NCI-H2107 treated with DMSO at 0.1 percent for 48 hours (cell line): ENCODE measurements at regions not wholly inside any gene's neighbourhood (a gene's known extent, or its start where the extent isn't known, plus 50 kb on each side); places are given as distances from the start of the nearest gene placed in this dataset.

Experiments used
- DNase-seq: peaks from one replicate; lab custom pipeline; 2025; ENCODE audit not compliant: unreplicated experiment; lab: John Stamatoyannopoulos, UW

DNA sequence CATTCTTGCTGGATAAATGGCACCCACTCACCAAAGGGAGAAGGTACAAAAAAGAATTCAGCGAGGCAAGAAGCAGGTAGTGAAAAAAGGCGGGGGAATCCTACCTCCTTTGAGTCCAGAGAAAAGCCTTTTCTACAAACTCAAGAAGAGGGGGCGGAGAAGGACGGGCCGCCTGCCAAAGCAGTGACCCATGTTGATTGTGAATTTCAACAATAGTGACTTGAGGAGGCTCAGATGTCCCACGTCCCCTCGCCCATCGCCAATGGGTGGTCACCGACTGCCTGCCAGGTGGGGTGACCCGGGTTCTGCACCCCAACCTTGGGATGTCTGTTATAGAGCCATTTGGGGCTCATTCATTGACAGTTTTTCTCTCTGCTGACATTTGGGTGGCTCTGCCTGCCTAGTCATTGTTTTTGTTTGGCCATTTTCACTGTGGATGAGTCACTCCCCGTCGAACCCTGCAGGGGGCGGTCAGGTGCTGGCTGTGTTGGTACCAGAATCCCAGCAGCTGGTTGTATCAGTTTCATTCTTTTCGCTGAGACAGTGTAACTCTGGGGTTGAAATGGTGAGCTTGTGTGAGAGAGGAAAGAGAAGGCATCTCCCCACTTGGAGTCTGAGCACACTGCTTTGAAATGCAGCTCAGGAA is 163.4 kb upstream of the NCAM1 start:
- DNase-seq = peak; percentile 45

DNA sequence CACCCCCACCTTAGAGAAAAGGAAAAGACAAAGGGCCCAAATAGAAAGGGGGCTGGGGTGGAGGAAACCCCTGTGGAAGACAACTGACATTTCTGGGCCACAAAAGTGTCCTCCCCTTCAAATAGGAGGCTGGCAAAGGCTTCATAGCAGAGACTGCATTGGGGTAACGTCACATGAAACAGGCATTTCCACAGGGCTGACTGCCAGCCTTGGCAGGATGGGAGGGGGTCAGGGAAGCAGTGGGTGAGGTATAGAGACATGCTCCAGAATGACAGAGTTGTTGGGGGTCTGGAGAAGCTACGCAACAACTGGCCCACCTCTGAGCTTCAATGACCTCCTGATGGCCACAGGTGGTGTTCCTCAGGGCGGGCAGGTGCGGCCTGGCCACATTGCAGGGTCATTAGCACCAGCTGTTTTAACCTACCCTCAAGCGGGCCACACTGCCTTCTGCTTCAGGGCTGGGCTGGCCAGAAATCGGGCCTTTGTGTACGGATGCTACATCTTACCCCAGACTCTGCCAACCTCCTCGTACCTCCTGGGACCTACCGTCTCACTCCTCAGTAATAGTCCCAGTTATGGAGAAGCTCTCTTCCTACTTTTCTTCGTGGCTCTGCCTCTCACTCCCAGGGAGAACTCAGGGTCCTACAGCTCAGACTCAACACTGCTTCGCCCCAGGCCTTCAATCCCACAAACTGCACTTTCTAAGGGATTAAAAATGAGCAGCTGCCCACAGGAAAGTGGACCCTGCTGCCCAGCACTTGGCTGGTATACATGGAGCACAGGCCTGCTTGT is 160.0 kb upstream of the NCAM1 start:
- DNase-seq = no peak

DNA sequence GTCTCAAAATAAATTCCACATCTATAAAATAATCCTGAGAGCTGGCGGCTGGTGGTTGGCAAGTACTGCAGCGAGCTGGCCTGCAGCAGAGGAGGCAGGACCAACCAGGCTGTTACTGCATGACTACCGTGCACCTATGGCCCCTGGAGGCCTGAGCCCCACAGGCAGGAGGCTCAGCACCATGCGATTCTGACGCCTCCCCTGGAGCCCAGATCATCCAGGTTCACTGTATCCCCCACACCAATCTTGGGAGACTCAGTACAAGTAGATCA is 159.5 kb upstream of the NCAM1 start:
- no peak for DNase-seq

DNA sequence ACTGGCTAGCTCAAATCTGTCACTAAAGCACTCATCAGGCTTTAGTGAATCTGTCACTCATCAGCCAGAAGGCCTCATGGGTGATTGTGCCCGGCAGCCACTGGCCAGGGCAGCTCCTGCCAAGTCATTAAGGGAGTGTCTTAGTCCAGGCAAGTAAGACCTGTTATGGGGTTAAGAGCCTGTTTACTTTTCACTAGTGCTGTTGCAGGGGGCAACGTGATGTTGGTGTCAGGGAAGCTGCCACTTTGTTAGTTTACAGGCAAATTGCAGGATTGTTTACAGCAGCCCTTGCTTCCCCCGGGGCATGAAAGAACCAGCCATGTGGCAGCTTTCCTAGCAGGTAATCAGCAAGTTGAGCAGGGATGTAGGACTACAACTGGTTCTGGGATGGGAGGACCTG is 155.6 kb upstream of the NCAM1 start:
- no peak for DNase-seq

DNA sequence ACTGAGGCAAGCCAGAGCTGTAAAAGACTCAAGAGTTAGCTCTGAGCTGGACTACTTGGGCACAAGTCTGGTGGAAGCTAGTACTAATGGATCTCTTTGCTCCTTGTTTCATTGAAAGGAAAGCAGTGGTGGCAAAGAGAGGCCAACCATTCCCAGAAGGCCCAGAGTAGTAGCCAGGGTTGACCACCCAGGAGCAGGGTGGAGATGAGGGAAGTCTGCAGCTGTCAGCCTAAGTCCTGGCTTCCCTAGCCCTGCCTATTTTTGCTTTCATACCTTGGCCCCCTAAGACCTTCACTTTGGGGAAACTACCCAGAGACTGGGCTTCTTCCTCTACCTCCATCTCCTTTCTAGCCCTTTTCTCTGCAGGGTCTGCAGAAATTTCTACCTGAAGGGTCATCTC is 155.0 kb upstream of the NCAM1 start:
- no peak for DNase-seq

DNA sequence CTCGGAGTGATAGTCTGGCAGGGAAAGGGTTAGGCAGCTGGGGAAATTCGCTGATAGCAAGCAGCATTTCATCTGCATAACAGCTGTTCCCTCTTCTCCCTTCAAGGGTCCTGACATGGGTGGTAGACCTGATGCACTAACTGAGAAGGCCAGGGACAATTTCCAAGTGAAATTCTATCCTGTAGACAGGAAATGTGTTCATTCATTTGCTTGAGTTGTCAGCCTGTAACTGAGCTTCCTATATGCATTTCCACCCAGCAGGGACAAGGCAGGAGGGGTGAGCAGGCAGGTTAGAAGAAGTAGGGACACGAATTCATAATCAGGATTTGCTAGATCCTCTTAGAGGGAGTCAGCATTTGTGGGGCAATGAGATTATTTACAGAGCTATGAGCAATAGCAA is 154.3 kb upstream of the NCAM1 start:
- DNase-seq = peak; percentile 80

DNA sequence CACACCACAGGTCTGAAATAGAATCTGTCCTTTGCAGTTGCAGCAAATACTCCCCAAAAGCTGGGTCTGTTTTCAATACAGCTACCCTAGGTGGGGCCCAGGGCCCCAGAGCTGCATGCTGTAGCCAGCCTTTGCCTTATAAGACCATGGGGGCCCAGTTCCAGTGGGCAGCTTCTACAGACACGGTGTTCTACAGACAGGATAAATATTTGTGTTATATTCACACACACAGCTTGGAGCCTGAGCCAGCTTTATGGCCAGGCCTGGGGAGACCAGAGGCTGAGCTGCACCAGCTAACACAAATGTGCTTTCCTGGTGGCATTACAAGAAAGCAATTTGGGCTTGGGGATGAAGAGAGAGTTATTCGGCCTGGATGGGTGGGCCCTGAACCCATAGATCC is 151.8 kb upstream of the NCAM1 start:
- no peak for DNase-seq

DNA sequence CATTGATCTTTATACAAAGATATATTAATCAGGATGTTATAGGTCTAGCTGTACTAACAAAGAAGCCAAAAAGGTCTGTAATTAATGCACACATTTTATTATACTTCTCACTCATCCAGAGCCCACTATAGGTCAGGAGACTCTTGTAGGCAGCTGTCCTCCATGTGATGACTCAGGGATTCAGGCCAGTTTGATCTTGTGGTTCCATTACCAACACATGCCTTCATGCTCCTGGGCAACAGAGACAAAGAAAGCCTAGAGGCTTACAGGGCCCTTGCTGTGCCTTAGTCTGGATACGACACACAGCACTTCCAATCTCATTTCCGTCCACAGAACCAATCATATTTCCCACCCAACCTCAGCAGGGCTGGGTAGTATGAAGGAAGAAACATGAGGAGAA is 150.3 kb upstream of the NCAM1 start:
- no peak for DNase-seq

DNA sequence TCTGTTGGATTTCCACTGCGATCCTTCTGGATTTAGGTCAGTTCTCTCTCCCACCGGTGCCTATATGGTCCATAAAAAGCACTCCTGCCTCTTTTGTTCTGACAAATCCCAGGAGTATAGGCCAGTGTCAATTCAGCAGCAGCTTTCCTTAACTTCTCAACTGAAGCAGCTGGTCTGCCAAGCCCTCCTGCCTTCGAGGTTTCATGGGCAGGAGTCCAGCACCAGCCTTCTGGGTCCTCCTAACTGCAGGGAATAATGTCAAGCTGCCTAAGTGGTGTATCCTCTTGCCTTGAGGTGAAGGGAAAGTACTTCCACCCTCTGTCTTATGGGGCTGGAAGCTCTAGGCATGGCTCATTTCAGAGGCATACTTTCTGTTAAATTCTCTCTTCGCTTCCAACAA is 149.4 kb upstream of the NCAM1 start:
- no peak for DNase-seq

DNA sequence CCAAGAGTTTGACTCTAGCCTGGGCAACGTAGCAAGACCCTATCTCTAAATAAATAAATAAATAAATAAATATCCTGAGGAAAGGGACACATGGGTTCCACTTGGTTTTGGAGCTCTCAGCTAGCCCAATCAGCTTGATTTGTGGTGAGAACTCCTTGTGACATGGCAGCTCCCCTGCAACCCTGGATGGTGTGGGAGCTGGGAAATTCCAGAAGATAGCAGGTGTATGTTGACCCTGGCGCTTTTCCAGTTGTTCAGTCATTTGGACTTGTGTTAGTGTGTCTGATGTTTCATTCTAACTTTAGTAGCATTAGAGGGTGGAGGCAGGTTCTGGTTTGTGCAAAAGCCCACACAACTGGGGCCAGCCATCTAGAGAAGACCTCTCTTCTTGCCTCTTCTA is 148.5 kb upstream of the NCAM1 start:
- no peak for DNase-seq

DNA sequence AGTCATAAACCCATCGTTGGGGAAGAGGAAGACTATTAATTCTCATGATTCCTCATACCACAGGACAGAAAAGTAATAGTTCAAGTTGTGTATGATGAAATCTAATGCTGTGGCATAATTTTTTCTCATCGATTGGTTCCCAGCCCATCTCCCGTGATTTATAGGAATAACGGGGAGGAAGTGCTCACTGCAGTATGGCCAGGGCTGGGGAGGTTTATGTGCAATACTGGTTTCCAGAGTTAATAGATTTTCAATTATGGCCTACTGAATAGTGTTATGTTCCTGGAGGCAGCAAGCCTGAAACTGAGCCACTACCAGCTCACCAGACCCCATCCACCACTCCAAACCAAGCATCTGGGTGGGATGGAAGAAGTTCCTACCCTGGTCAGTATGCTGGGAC is 147.1 kb upstream of the NCAM1 start:
- DNase-seq = no peak

DNA sequence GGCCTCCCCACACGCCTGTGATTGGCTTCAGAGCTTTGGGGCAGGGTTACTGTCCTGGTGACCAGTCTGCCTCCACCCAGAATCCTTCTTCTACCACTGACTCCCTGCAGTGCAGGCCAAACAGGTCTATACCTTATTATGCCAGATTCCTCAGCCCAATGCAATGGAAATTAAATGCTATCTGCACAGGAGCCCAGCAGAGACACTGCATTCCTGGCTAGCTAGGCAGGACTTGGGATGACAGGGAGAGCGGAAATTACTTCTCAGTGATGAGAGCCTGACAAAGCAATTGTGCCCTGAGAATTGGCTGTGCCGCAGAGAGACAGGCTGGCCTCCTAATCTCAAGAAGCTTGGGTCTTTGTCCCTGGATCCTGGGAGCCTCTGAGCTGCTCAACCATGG is 143.8 kb upstream of the NCAM1 start:
- no peak for DNase-seq

DNA sequence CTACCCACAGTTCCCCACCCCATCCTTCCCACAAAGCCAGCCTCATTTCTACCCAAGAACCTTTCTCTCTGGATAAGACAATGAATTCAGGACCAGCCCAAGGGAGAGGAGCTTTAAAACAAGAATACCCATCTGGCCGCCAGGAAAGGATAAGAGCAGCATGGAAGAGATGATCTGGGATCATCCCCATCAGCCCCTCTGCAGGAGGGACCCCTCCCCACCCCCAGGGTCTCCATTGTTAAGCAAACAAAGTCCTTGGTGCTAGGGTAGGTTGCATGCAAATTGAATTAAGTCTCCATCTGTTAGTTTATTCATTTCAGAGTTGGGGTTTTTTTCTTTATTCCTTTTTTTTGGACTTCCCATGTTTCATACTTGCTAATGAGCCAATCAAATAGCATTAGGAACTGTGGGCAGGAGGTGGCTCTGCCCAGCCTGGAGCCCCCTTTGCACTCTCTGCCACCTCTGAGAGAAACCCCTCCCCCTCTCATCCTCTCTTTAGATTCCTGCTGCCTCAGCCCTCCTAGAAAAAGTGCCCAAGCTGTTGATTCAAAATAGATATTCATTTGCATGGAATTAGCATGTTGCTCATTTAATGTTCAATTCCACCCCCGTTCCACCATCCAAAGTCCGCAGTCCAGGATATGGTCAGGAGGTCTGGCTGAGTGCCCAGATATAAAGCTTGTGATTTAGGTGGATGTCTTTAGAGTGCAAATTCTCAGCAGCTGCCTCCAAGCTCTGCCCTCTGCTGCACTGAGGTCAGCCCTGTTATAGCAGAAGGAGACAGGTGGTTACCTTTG is 138.5 kb upstream of the NCAM1 start:
- no peak for DNase-seq

DNA sequence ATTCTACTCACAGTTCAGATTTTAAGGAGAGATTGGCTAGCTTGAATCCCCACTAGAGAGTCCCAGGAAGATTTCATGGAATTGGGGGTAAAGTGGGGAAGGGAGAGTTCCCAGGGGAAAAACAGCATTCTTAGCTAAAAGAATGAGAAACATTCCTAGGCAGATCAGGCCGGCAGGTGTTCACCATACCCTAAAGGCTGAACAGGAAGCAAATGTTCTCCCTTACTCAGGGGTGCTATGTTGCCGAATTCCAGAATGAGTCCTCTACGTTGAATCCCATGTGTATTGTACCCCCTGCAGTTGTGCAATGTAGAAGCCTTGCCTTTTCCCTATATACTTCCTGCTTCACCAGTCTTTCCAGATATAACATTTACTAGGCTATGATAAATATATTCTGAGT is 135.2 kb upstream of the NCAM1 start:
- no peak for DNase-seq

DNA sequence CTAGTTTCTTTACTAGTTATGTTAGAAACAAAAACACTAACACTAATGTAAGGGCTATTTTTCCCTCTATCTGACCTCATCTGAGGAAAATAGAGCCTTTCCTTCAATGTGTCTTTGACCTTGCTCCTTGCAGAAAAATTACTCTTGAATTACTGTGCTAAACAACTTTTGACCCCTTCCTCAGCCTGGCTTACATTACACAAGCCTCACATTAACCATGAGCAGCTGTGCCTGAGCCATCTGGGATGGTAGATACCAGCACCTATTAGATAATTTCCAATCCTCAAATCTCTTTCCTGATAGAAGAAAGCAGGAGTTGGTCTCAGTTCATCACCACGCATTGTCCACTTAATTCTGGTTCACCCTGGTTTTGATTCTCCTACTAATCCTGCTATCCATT is 134.4 kb upstream of the NCAM1 start:
- no peak for DNase-seq

DNA sequence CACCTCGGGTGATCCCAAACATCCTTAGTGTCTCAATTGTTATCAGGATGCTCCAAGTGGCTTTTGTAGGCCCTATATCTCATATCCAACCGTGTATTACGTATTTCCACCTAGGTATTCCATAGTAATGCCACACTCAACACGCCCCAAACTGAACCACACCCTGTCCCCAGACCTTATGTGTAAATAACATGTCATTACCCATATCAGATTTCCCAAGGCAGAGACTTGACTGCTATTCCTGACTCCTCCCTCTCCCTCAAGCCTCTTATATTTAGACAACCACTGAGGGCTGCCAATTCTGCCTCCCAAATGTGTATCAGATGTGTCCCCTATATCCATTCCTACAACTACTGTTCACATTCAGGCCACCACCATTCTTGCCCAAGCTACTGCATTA is 132.8 kb upstream of the NCAM1 start:
- no peak for DNase-seq

DNA sequence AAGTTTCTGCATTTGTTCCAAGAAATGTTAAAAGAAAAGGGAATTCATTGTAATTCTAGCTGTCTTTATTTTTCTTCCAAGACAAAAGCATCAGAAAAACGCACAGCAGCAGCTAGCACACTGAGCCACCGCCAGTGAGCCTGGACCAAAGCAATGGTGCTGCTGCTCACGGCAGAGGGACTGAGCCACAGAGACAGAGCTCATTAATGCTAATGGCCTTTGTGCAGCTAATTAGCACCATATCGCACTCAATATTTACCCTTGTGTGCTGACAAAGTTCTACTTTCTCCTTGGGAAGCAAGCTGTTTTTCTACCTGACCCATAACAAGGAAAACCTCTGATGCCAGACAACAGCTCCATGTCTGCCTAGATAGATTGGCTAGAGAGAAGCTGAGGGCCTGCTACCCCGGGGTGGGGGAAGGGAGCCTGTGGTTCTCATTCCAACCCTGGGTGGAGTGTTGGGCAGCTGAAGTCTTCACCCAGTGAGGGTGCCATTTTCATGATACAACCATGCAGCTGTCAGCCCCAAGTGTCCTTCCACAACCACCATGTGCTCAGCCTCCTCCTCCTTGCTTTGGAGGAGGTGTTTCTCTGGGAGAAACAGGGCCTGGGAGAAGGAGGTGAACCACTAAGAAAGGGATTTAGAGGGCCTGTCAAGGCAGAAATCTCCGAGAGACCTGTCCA is 131.1 kb upstream of the NCAM1 start:
- DNase-seq = no peak

DNA sequence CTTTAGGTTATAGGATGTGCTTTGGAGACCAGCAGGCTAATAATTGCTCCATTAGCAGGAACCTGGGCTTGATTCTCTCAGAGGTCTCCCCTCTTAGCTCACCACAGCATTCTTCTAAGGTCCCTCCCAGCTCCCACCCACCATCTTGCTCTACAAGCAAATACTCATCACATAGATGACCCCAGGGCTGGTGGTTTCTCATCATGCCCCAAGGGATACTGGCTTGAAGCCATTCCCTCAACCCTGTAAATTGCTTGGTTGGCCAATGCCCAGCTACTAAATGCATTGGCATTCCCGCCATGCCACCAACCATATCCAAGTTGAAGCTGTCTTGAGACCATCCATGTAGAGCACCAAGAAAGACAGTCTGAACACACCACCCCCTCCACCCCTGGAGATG is 130.2 kb upstream of the NCAM1 start:
- DNase-seq = no peak

DNA sequence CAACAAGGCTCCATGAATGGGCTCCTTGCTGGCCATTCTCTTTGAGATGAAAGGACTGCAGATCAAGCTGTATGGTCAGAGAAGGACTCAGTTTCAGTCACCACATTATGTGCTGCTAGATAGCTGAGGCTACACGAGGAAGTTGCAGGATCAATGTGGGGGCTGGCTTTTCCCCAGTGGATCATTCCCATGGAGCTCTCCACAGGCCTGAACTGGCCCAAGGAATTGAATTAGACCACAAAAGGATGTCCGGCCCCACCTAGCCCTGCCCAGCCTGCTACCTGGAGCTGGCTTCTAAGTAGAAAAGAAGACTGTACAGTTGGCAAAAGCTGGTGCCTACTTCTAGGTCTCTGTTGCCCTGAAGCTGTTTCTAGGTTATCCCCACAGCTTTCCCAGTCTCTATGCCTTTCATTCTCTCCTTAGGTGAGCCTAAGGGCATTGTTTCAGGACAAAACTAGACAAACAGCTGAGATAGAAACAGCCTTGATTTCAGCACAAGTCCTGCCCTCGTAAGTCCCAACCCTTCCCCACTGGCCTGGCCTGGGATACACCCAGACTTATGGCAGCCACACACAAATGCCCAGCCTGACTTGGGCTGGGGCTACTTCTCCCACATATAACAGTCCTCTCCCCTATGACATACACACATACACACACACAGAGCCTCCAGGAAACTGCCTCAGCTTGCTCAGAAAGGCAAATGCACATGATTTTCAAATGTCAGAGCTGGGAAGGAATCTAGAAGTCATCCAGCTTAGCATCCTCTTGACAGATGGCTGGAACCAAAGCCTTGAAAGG is 129.1 kb upstream of the NCAM1 start:
- DNase-seq = no peak

DNA sequence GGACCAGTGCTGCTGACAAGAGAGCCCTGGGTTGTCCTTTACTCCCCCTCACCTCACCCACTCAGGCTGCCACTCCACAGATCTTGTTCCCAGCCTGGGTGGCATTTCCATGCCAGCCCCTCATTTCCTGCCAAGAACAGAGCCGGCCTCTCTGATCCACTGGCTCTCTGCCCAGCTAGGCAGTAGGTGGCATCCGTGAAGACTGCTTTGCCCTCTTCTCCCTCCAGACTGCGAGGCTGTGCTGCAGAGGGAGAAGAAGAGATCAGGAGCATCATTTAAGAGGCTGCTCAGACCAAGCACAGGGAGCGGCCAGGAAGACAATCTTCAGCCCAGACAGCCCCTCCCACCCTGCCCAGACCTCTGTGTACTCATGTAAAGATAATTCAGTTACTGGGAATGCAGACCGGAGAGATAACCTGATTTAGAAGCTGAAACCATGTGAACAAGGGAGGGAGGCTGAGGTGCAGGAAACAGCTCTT is 126.9 kb upstream of the NCAM1 start:
- DNase-seq = no peak
